Pancreas (tissue), 10 donors: ENCODE measurements at regions not wholly inside any gene's neighbourhood (a gene's known extent, or its start where the extent isn't known, plus 50 kb on each side); places are given as distances from the start of the nearest gene placed in this dataset.

Source experiments
- ATAC-seq, 4 donors: fragments of 200-7000 bp; cut with Tn5 transposase; one replicate each; pipeline versions ENCODE4 v1.8.0 to v1.9.1; 2020; ENCODE audit warnings: mild to moderate bottlenecking in 4 of 4, moderate library complexity in 4 of 4
- DNase-seq, 6 donors: peaks; one replicate each; pipeline ENCODE4 v3.0.0-alpha.2; 2020
- FAIRE-seq: peaks from 2 replicates; lab custom pipeline; 2012; peaks lifted over from hg19 to GRCh38; lab: Jason Lieb, UNC
- H3K27ac ChIP-seq, 4 donors: fragments of 200-600 bp; sonication (generic); 1 replicate in 3 of 4; 2 replicates in 1 of 4; pipeline versions ENCODE4 v1.5.0 to v1.8.0; 2020
- H3K27me3 ChIP-seq, 4 donors: fragments of 200-600 bp; one replicate each; pipeline ENCODE4 v1.8.0; 2021
- H3K36me3 ChIP-seq, 3 donors: fragments of 200-600 bp; sonication (generic) in 1 of 3; one replicate each; pipeline versions ENCODE4 v1.5.0 to v1.8.0; 2020 to 2021
- H3K4me1 ChIP-seq, 3 donors: fragments of 200-600 bp; one replicate each; pipeline ENCODE4 v1.8.0; 2021
- H3K4me3 ChIP-seq, 4 donors: fragments of 200-600 bp; sonication (generic) in 2 of 4; one replicate each; pipeline versions ENCODE4 v1.5.0 to v1.8.0; 2020 to 2021
- H3K9me3 ChIP-seq, 4 donors: fragments of 200-600 bp; one replicate each; pipeline ENCODE4 v1.8.0; 2021
- WGBS, 2 donors: extraction: QIAGEN DNeasy Blood & Tissue Kit; methylation state at CpG; one replicate each; pipeline ENCODE4 v1.1.7; 2013; 5-methylcytosine and 5-hydroxymethylcytosine counted together
- intact Hi-C, 3 donors: fragments of 100-400 bp; cut with DNase I; formaldehyde crosslinking; loops; one replicate each; pipeline versions ENCODE4 v1.11.1 to v1.14.2; 2022
- TF ChIP-seq, protein P1 (sequence below), 4 donors: fragments of 200-600 bp; sonication (generic) in 3 of 4; IDR thresholded peaks; one replicate each; pipeline versions ENCODE4 v1.5.0 to v1.8.0; 2021; ENCODE audit warnings: antibody characterized with exemption in 4 of 4
- donor health status: healthy with polysubstance abuse.
- donor health status: DM: no; HTN: no; CAD: no; lungs with moderate emphysema.
- donor health status: DM: no; HTN: no; CAD: no.
- donor health status: control.
- donor health status: control.
- donor health status: Bipolar disorder and iron deficiency.
- donor health status: DM: yes; HTN: yes; CAD: no.
- donor health status: DM: no; HTN: no; CAD: no.
- donor health status: DM: no; HTN: no; CAD: no.
- donor health status: DM: yes; HTN: yes; CAD: no.

DNA sequence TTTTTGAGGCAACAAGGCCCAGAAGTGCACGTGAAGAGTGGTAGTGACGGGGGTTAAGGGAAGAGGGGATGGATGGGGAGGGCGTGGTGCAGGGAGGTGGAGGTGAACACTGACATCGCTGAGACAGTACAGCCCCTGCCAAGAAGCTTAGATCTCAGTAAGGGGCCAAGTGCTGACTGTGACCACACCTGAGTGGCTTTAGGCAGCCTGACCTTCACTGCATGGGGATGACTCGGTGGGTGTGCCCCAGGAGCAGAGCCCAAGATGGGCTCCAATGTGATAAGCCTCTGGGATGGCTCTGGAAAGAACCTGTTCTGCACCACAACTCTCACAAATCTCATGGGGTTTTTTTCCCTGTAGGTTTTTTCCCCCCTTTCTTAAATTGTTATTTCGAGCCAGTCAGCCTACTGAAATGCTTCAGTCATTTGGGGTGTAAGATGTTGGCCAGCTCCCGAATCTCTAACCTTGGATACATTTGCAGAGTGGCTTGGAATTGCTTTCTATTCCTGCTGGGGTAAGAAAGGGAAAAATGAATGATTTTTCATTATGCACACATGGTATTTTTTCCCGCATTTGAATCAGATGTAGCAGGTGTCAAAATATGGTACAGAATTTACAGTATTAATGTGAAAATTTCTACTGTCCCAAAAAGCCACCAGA lies 165.0 kb downstream of the TM9SF2 start:
- Histone ChIP-seq H3K36me3 (no peaks in the 10 kb centered on the region), H3K27me3 (no peaks in the 10 kb centered on the region), H3K4me1 (peaks cover 0 to 5% (median 5%) of the 10 kb centered on the region in 3 donors), H3K4me3 (no peak overlapping the region), H3K27ac (no peak overlapping the region), H3K9me3 (no peaks in the 10 kb centered on the region)
- WGBS, 2 donors: 85 to 88% methylated on average over 8 of the region's 8 CpGs
- DNase-seq (no peak), FAIRE-seq (no peak), ATAC-seq (no peak)
- TF ChIP-seq, protein P1, sequence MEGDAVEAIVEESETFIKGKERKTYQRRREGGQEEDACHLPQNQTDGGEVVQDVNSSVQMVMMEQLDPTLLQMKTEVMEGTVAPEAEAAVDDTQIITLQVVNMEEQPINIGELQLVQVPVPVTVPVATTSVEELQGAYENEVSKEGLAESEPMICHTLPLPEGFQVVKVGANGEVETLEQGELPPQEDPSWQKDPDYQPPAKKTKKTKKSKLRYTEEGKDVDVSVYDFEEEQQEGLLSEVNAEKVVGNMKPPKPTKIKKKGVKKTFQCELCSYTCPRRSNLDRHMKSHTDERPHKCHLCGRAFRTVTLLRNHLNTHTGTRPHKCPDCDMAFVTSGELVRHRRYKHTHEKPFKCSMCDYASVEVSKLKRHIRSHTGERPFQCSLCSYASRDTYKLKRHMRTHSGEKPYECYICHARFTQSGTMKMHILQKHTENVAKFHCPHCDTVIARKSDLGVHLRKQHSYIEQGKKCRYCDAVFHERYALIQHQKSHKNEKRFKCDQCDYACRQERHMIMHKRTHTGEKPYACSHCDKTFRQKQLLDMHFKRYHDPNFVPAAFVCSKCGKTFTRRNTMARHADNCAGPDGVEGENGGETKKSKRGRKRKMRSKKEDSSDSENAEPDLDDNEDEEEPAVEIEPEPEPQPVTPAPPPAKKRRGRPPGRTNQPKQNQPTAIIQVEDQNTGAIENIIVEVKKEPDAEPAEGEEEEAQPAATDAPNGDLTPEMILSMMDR (IDR thresholded peaks at IDR 0.05): no peak
- intact Hi-C loops: no loop called here

GRCh38 chr13:99665711-99666110 lies 164.4 kb downstream of the TM9SF2 start:
- Histone ChIP-seq H3K27ac (no peak overlapping the region), H3K27me3 (no peaks in the 10 kb centered on the region), H3K4me1 (peaks cover 0 to 5% (median 5%) of the 10 kb centered on the region in 3 donors), H3K9me3 (no peaks in the 10 kb centered on the region), H3K36me3 (no peaks in the 10 kb centered on the region), H3K4me3 (no peak overlapping the region)
- FAIRE-seq (no peak), ATAC-seq (no peak), DNase-seq (no peak)
- intact Hi-C loops: no loop called here
- 92 to 96% methylated on average over 9 of the region's 9 CpGs for WGBS, 2 donors
- TF ChIP-seq, protein P1 (IDR thresholded peaks at IDR 0.05): no peak

DNA sequence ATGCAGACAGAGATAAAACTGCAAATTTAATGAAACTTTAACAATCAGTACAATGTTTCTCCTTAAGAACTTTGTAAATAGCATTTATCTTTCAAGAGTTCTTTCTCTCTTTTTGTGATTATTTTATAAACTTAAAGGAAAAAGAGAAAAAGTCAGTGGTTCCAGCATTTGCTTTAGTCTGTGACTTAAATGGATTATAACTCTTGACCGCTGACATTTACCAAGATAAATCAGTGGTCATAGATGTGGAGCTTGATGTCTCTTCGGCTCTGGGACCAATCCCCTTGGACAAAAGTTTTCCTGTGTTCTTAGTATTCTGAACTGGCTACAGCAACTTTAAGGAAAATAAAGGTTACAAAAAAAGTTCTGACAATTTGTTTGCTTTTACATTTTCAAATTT lies 162.6 kb downstream of the TM9SF2 start:
- no peaks in the 10 kb centered on the region for H3K27me3 ChIP-seq
- no peaks in the 10 kb centered on the region for H3K9me3 ChIP-seq
- ATAC-seq: no peak
- WGBS, 2 donors: 94 to 100% methylated on average over 2 of the region's 2 CpGs
- H3K36me3 ChIP-seq: no peaks in the 10 kb centered on the region
- TF ChIP-seq, protein P1 (IDR thresholded peaks at IDR 0.05): no peak
- intact Hi-C loops: no loop called here
- H3K27ac ChIP-seq: no peak overlapping the region
- peaks cover 0 to 5% (median 5%) of the 10 kb centered on the region in 3 donors for H3K4me1 ChIP-seq
- no peak for DNase-seq
- no peak overlapping the region for H3K4me3 ChIP-seq
- no peak for FAIRE-seq

DNA sequence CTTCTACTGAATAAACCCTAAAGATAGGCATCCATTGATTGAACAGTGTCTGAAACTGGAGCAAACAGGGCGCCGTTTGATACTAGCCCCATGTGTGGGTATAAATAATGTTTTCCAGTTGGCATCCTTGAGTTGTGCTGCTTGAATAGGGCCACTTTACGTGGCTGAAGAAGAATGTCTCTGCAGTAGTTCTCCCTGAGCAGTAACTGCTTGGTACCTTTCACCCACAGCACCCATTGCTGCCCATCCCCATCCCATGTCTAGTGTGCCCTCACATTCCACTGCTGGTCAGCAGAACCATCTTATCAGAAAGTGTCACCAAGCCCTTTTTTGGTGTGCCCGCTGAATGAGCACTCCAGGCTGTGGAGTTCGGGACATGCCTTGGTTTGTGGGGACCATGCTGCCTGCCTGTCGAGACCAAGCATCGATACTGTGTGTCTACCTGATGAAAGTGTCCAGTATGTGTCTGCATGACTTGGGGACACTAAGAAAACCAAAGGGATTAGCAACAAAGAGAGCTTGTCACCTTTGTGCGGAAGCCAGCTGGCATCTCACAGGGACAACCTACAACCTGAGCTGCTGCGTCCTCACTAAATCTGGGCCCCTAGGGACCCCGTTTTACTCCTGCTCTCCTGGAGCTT lies 162.0 kb downstream of the TM9SF2 start:
- intact Hi-C loops: no loop called here
- 86 to 94% methylated on average over 10 of the region's 10 CpGs for WGBS, 2 donors
- Histone ChIP-seq H3K4me3 (no peak overlapping the region), H3K36me3 (no peaks in the 10 kb centered on the region), H3K9me3 (no peaks in the 10 kb centered on the region), H3K4me1 (peaks cover 0 to 5% (median 5%) of the 10 kb centered on the region in 3 donors), H3K27me3 (no peaks in the 10 kb centered on the region), H3K27ac (no peak overlapping the region)
- ATAC-seq: no peak
- no peak for FAIRE-seq
- no peak for DNase-seq
- TF ChIP-seq, protein P1 (IDR thresholded peaks at IDR 0.05): no peak

DNA sequence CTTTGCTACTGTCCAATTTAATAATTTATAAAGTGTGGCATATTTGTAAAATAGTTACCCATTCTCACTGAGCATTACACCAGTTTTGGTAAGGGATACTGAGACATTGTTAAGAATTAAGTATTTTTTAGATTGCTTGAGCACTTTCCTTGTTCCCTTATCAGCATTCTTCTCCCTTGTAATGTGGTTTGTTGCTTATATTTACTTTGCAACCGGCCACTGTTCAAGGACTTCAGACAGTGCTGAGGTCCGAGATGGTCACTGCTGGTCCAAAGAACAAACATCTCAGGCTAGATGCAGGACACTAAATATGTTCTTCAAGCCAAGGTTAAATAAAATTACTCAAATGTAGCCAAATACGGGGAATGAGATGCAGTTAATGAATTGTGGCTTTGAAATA lies 161.4 kb downstream of the TM9SF2 start:
- ATAC-seq (peak in 2 of 4 donors; percentile 12 to 47), DNase-seq (no peak), FAIRE-seq (no peak)
- WGBS, 2 donors: 23 to 26% methylated on average over 3 of the region's 3 CpGs
- intact Hi-C loops: no loop called here
- Histone ChIP-seq H3K4me3 (no peak overlapping the region), H3K27ac (no peak overlapping the region), H3K9me3 (no peaks in the 10 kb centered on the region), H3K4me1 (peaks cover 0 to 5% (median 5%) of the 10 kb centered on the region in 3 donors), H3K36me3 (no peaks in the 10 kb centered on the region), H3K27me3 (no peaks in the 10 kb centered on the region)
- TF ChIP-seq, protein P1 (IDR thresholded peaks at IDR 0.05): no peak
